ENCODE measurements at regions not wholly inside any gene's neighbourhood (a gene's known extent, or its start where the extent isn't known, plus 50 kb on each side); places are given as distances from the start of the nearest gene placed in this dataset.

DNA sequence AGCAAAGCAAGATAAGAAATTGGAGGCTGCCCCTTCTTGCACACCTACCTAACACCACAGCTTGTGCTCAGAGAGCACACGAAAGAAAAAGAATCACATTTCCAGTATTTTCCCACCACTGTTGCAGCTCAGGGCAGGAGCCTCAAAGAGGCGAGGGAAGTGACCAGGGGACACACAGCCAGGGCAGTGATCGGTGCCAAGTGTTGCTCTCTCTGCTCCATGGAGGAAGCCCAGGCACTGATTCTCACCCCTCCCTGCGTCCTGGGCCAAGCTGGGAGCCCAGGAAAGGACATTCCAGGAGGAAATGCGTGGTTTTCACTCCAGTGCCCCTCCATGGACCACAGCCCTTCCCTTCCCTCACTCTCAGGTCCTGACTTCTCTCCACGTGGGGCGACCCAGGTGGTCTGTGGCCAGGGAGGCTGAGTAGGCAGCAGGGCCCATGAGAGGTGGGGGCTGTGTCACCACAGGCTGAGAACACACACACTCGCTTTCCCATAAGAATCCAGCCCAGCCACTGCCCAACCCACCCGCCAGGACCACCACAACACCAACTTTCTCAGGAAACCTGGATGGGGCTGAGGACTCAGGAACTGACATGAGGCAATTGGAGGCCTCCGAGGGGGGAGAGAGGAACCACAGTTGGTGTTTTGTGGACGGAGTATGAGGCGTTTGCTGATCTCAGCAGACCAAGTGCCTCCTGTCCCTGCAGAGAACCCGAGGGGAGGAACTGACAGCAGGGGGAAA is 81.7 kb upstream of the MAFB start:
- TF ChIP-seq POLR2A (conservative IDR thresholded peaks at IDR 0.05): no peak
- TF ChIP-seq, protein P1, sequence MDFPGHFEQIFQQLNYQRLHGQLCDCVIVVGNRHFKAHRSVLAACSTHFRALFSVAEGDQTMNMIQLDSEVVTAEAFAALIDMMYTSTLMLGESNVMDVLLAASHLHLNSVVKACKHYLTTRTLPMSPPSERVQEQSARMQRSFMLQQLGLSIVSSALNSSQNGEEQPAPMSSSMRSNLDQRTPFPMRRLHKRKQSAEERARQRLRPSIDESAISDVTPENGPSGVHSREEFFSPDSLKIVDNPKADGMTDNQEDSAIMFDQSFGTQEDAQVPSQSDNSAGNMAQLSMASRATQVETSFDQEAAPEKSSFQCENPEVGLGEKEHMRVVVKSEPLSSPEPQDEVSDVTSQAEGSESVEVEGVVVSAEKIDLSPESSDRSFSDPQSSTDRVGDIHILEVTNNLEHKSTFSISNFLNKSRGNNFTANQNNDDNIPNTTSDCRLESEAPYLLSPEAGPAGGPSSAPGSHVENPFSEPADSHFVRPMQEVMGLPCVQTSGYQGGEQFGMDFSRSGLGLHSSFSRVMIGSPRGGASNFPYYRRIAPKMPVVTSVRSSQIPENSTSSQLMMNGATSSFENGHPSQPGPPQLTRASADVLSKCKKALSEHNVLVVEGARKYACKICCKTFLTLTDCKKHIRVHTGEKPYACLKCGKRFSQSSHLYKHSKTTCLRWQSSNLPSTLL (IDR thresholded peaks at IDR 0.05): no peak

Measured in K562 (cell line).